ENCODE measurements at regions not wholly inside any gene's neighbourhood (a gene's known extent, or its start where the extent isn't known, plus 50 kb on each side); places are given as distances from the start of the nearest gene placed in this dataset.

DNA sequence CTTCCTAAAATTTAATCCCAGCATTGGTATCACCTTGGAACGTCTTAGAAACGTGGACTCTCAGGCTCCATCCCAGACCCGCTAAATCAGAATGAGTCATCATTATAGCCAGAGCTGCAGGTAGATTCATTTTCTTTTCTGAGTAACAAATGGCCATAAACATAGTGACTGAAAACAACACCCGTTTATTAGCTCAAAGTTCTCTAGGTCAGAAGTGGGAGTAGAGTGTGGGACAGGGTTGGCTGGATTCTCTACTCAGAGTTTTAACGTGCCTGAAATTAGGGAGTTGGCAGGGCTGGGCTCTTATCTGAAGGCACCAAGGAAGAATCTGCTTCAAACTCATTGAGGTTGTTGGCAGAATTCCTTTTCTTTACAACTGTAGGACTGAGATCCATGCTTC, 101.8 kb upstream of the C1QTNF7 start:
- Histone ChIP-seq H3K4me3 (ENCODE audit: low read length) (no peak overlapping the region), H4K20me1 (ENCODE audit: control insufficient read depth, insufficient read depth, low read depth, low read length) (no peaks in the 10 kb centered on the region), H3K4me1 (ENCODE audit: control insufficient read depth, low read length) (no peaks in the 10 kb centered on the region), H3K36me3 (ENCODE audit: control insufficient read depth, low read length) (no peaks in the 10 kb centered on the region), H3F3A (ENCODE audit: control insufficient read depth, insufficient read depth) (no peaks in the 10 kb centered on the region), H3K4me2 (ENCODE audit: low read length) (no peak overlapping the region), H3K27me3 (ENCODE audit: control insufficient read depth, low read length) (no peaks in the 10 kb centered on the region), H3K9me2 (replicated peaks; ENCODE audit: control insufficient read depth, low read length) (no peaks in the 10 kb centered on the region), H3K9me3 (ENCODE audit: control insufficient read depth, insufficient read depth, low read length) (no peaks in the 10 kb centered on the region), H3K27ac (ENCODE audit: low read depth, low read length) (no peak overlapping the region), H3K79me2 (ENCODE audit: control insufficient read depth, low read length) (no peaks in the 10 kb centered on the region)
- TF ChIP-seq EZH2phosphoT487 (IDR thresholded peaks at IDR 0.05; ENCODE audit: borderline replicate concordance, low read length) (no peak), CTCF (IDR thresholded peaks at IDR 0.05; ENCODE audit: low read depth, low read length, poor library complexity, severe bottlenecking) (no peak)

GRCh38 chr4:15327311-15328298, 100.2 kb upstream of the C1QTNF7 start:
- Histone ChIP-seq H3F3A (ENCODE audit: control insufficient read depth, insufficient read depth) (no peaks in the 10 kb centered on the region), H3K79me2 (ENCODE audit: control insufficient read depth, low read length) (no peaks in the 10 kb centered on the region), H4K20me1 (ENCODE audit: control insufficient read depth, insufficient read depth, low read depth, low read length) (no peaks in the 10 kb centered on the region), H3K27me3 (ENCODE audit: control insufficient read depth, low read length) (no peaks in the 10 kb centered on the region), H3K4me2 (ENCODE audit: low read length) (no peak overlapping the region), H3K9me2 (replicated peaks; ENCODE audit: control insufficient read depth, low read length) (no peaks in the 10 kb centered on the region), H3K4me3 (ENCODE audit: low read length) (no peak overlapping the region), H3K4me1 (ENCODE audit: control insufficient read depth, low read length) (no peaks in the 10 kb centered on the region), H3K36me3 (ENCODE audit: control insufficient read depth, low read length) (no peaks in the 10 kb centered on the region), H3K9me3 (ENCODE audit: control insufficient read depth, insufficient read depth, low read length) (no peaks in the 10 kb centered on the region), H3K27ac (ENCODE audit: low read depth, low read length) (no peak overlapping the region)
- TF ChIP-seq EZH2phosphoT487 (IDR thresholded peaks at IDR 0.05; ENCODE audit: borderline replicate concordance, low read length) (no peak), CTCF (IDR thresholded peaks at IDR 0.05; ENCODE audit: low read depth, low read length, poor library complexity, severe bottlenecking) (no peak)

GRCh38 chr4:15331930-15332329, 95.9 kb upstream of the C1QTNF7 start:
- Histone ChIP-seq H3K9me3 (ENCODE audit: control insufficient read depth, insufficient read depth, low read length) (no peaks in the 10 kb centered on the region), H3K9me2 (replicated peaks; ENCODE audit: control insufficient read depth, low read length) (no peaks in the 10 kb centered on the region), H3F3A (ENCODE audit: control insufficient read depth, insufficient read depth) (no peaks in the 10 kb centered on the region), H3K27me3 (ENCODE audit: control insufficient read depth, low read length) (no peaks in the 10 kb centered on the region), H3K4me2 (ENCODE audit: low read length) (no peak overlapping the region), H3K4me1 (ENCODE audit: control insufficient read depth, low read length) (no peaks in the 10 kb centered on the region), H3K27ac (ENCODE audit: low read depth, low read length) (no peak overlapping the region), H3K36me3 (ENCODE audit: control insufficient read depth, low read length) (no peaks in the 10 kb centered on the region), H3K4me3 (ENCODE audit: low read length) (no peak overlapping the region), H3K79me2 (ENCODE audit: control insufficient read depth, low read length) (no peaks in the 10 kb centered on the region), H4K20me1 (ENCODE audit: control insufficient read depth, insufficient read depth, low read depth, low read length) (no peaks in the 10 kb centered on the region)
- TF ChIP-seq EZH2phosphoT487 (IDR thresholded peaks at IDR 0.05; ENCODE audit: borderline replicate concordance, low read length) (no peak), CTCF (IDR thresholded peaks at IDR 0.05; ENCODE audit: low read depth, low read length, poor library complexity, severe bottlenecking) (no peak)

Measured in DOHH2 (cell line).